SK-N-MC (cell line): ENCODE measurements at regions not wholly inside any gene's neighbourhood (a gene's known extent, or its start where the extent isn't known, plus 50 kb on each side); places are given as distances from the start of the nearest gene placed in this dataset.

Source experiments
- EZH2 ChIP-seq: fragments of 200-600 bp; sonication (generic); IDR thresholded peaks from one replicate; pipeline ENCODE4 v1.6.1; 2017; ENCODE audit warnings: antibody characterized with exemption
- FOXP2 ChIP-seq: optimal IDR thresholded peaks from 2 replicates; pipeline ENCODE3; 2011; ENCODE audit warnings: mild to moderate bottlenecking, moderate library complexity; ENCODE audit not compliant: insufficient read depth; ENCODE audit errors: extremely low read length, control extremely low read depth
- POLR2AphosphoS5 ChIP-seq: IDR thresholded peaks from 2 replicates; pipeline ENCODE4 v1.6.1; 2012; ENCODE audit warnings: mild to moderate bottlenecking, low read depth, low read length, borderline replicate concordance

GRCh38 chr12:28948685-28949084 lies 200.4 kb upstream of the FAR2 start:
- no peak for TF ChIP-seq POLR2AphosphoS5
- no peak for TF ChIP-seq FOXP2
- TF ChIP-seq EZH2, result no peak
